ENCODE measurements at regions not wholly inside any gene's neighbourhood (a gene's known extent, or its start where the extent isn't known, plus 50 kb on each side); places are given as distances from the start of the nearest gene placed in this dataset.

DNA sequence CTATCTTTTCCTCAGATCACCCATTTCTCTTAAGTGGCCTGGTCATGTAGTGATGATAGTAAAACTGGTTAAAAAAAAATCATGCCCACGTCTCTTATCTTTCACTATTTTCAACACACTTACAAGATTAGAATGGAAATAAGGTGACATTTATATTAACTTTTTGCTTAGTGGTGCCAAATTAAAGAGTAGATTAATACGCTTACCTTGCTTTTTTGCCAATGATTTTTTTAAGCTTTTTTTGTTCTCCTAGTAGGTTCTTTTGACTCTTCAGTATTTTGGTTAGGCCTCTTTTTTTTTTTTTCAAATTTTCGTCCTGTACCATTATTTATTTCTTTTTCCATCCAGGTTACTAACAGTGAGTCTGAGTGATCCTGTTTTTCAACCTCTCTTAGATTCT is 147.9 kb downstream of the PTCSC3 start:
- DNase-seq (ENCODE audit: low spot score): no peak

- DNase-seq (ENCODE audit: low spot score): no peak
Observed at GRCh38 chr14:36028218-36028617, 148.3 kb downstream of the PTCSC3 start.

DNA sequence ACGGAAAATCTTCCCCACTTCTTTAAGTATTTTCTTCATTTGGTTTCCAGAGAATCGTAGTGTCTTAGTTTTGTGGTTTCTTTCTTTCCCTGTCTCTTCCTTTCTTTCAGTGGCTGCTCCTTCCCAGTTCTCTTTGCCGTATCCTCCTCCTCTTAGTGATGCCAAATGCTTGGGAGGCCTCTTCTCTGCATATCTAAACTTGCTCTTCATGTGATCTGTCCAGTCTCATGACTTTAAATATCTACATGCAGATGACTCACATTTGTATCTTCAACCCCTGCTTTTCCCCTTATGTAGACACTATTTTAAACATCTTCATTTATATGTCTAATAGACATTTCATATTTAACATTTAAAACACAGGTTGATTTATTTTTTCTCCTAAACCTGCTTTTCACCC is 149.2 kb downstream of the PTCSC3 start:
- no peak for DNase-seq (ENCODE audit: low spot score)

DNA sequence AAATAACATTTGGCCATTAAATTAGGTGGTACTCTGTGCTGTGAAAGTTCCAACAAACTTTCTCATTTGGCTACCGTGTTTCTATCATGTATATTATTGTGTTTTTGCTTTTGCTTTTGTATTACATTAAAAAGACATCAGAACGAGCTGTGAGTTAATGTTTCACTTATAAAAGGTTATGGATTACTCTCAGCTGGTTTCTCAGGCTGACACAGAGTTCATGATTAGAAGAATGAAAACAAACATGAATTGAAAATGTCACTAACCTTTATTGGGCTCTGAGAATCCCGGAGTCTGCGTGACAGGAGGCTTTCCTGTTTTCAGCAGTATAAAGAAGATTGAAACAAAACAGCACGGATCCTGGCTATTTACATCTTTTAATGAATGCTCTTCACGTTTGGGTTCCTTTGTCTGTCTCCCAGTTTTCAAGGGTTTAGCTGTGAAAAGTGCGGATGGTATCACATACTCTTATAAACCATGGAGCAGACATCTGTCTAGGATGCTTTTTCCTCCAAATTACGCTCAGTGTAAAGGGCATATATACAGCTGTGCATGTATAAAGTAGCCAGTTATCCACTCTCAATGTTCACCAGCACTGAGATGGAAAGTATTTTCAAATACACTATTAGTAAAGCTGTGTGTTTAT is 153.6 kb downstream of the PTCSC3 start:
- DNase-seq (ENCODE audit: low spot score): no peak

DNA sequence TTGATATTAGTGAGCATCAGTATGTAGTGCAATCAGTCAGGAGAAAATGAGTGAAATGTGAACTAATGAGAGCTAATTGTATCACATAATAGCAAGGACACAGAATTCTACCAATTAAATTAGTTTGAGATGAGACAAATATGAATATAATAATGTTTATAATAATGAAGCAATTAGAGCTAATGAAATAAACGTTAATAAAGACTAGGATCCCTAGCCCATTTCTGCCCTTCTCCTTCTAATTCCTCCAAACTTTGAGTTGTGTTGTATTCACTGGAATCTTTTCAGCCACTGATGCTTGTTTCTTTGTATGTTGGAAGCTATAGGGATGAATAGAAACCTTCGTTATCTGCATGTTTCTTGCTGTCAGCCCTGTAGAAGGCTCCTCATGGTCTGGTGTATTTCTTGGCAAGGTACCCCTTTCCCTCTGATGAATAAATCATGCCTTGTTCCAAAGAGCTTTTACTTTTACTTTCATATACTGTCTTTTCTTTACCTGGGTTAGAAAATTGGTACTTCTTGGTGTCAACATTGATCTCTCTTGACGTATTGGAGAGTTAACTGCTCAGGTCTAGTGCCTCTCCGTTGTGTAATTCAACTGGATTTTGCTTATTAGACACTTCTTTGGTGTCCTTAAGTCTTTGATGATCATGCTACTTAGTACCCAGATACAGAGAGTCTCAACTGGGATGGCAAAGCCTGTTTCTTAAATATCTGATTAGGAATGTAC is 154.8 kb downstream of the PTCSC3 start:
- no peak for DNase-seq (ENCODE audit: low spot score)

DNA sequence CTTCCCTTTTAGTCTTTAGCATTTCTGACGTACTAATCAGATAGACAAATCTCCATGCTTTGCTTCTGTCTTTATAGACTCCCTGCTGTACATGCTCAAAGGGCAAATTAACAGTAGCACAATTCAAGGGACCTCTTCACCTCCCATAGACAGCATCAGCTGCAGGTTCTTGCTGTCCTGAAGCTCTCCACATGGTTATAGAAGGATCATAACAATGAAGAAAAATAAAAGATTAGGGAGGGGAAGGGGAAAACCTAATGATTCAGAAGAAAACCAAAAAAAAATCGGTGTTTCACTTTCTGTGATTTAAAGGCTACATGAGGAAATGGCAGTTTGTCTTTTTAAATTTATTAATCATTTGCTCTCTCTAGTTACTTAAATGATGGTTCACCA is 155.5 kb downstream of the PTCSC3 start:
- no peak for DNase-seq (ENCODE audit: low spot score)

DNA sequence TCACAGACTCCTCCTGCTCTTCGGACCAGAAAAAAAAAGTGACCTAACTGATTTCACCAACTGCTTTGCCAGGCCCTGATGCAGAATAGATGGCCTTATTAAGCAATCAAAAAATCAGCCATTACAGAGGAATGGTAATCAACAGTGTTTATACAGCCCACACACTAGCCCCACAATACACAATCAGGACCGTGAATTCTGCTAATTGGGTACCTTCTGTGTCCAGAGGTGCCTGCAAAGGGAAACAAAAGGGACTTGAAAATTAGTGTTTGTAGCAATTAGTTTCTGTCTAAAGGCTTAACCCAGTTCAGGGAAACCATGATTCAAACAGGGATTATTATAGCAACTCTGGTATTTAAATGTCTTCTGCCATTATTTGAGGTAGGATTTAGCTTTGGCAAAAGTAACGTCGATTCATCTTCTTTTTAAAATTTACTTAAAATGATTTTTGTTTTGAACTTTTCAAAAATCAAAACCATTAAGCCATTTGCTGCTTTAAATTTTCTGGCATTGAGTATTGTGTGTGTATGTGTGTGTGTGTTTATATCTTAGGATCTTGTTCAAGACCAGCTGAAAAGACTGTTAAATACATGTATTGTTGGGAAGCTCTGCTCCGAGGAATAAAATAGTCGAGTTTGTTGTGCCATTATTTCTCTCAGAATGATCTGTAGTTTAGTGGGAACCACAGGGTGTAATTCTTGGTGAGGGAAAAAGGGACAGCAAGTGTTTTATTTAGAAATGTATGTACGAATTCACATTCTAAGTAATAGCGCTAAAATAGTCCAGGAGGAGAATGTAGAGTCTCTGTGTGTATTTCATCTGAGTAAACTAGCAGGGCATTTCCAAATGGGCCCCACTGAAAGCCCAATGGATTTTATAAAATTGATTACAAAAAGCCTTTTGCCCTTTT is 156.1 kb downstream of the PTCSC3 start:
- DNase-seq (ENCODE audit: low spot score): no peak

DNA sequence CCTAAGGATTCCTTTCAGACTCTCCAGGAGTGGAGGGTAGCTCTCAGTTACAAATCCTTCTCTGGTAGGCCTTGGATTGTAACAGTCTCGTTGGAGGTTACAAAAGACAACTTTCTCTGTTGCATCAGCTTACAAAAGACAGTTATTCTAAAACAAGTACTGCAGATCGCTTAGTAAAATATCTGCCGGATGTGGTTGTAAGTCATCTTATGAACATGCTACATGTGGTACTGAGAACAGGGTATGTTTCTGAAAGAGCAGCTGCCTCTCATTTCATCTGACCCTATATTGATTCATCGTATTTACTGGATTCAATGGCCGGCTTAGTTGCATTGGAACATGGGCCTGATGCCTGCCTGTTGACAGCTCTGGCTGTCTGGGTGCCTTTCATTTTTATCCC is 157.4 kb downstream of the PTCSC3 start:
- DNase-seq (ENCODE audit: low spot score): no peak

GRCh38 chr14:36014236-36014635 is 162.3 kb downstream of the PTCSC3 start:
- DNase-seq (ENCODE audit: low spot score): no peak

GRCh38 chr14:36013483-36013882 is 163.0 kb downstream of the PTCSC3 start:
- no peak for DNase-seq (ENCODE audit: low spot score)

- no peak for DNase-seq (ENCODE audit: low spot score)
Observed at GRCh38 chr14:36012621-36013020, 163.9 kb downstream of the PTCSC3 start.

- no peak for DNase-seq (ENCODE audit: low spot score)
Observed at GRCh38 chr14:36009643-36010042, 166.9 kb downstream of the PTCSC3 start.

DNA sequence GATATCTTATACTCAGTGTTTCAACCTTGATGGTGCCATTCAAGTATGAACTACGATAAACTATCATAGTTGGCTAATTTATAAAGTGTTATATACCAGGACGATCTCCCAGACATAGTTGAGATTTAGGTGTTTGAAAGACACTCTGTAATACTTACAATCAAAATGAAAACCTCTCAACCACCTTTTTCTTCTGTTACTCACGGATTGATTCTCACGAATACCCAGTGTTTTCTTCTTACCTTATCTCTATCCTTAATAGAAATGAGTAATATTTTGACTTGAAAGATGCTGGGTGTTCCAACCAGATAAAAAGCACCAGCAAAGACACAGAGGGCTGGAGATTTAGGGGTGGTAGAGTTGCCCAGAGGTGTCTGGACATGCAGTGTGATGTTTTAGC is 169.9 kb downstream of the PTCSC3 start:
- DNase-seq (ENCODE audit: low spot score): no peak

DNA sequence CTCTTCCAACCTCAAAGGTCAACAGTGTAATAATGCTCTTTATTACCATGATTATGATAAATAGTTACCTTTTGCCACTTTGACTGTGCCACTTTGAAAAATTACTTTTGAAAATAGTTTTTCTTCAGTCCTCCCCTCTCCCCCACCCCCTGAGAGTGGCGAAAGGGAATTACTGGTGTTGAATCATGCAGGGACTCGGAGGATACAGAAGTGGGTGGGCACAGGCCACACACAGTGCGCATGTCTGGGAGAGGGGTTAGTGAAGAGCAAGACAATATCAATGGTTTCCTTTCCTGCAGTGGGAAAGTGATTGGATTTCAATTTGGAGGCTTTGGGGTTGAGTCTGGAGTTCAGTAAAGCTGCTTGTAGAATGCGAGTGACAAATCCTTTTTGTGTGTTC is 170.9 kb downstream of the PTCSC3 start:
- DNase-seq (ENCODE audit: low spot score): no peak

GRCh38 chr14:36001936-36002335 is 174.6 kb downstream of the PTCSC3 start:
- no peak for DNase-seq (ENCODE audit: low spot score)

DNA sequence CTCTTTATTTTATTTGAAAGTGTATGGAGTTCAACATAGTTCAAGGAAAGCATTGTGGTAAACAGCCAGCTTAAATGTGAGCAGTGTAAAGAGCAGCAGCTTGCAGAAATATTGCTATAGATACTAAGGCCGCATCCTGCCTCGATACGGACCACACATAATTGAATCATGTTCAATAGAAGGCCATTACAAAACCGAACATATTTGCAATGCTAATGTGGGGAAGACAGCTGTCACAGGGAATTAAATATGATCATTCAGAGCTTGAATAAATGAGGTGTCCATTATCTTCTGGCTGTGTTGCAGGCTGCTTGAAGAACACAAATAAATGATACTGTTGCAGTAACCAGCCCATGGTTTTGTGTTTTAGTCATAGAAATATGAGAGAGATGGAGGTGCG is 173.2 kb downstream of the BRMS1L start:
- DNase-seq (ENCODE audit: low spot score): no peak

DNA sequence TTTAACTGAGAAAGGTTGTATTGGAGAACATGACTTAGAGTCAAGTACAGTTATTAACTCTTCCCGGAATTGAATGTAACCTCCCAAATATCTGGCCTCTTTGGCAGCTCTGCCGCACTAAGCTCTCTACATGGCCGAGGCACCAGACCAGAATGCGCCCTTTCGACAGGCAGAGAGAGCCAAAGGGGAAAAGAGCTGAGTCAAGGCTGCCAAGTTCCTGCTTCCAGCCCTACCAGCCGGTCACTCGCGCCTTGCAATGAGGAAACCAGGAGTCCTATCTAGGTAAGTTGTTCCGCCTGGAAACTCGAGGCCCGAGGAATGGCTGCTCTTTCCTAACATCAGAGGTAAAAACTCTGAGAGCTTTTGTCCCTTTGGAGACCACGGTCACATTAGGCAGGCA is 172.2 kb downstream of the BRMS1L start:
- DNase-seq (ENCODE audit: low spot score): no peak

DNA sequence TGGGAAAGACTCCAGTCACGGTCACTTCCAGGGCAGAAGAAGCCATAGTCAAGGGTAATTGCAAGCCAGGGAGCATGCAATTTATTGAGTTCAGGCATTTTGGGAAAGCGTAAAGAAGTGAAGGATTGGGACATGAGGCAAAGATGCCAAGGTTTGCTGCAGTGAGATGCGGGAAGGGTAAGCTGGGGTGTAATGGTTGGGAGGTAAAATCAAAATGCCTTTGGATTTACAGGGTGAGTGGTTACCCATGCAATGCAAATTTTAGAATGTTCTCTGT is 167.5 kb downstream of the BRMS1L start:
- DNase-seq (ENCODE audit: low spot score): no peak

- DNase-seq (ENCODE audit: low spot score): no peak
Observed at GRCh38 chr14:35992816-35993683, 166.9 kb downstream of the BRMS1L start.

GRCh38 chr14:35991356-35991755 is 165.2 kb downstream of the BRMS1L start:
- no peak for DNase-seq (ENCODE audit: low spot score)

- DNase-seq (ENCODE audit: low spot score): no peak
Observed at GRCh38 chr14:35989736-35990135, 163.6 kb downstream of the BRMS1L start.

DNA sequence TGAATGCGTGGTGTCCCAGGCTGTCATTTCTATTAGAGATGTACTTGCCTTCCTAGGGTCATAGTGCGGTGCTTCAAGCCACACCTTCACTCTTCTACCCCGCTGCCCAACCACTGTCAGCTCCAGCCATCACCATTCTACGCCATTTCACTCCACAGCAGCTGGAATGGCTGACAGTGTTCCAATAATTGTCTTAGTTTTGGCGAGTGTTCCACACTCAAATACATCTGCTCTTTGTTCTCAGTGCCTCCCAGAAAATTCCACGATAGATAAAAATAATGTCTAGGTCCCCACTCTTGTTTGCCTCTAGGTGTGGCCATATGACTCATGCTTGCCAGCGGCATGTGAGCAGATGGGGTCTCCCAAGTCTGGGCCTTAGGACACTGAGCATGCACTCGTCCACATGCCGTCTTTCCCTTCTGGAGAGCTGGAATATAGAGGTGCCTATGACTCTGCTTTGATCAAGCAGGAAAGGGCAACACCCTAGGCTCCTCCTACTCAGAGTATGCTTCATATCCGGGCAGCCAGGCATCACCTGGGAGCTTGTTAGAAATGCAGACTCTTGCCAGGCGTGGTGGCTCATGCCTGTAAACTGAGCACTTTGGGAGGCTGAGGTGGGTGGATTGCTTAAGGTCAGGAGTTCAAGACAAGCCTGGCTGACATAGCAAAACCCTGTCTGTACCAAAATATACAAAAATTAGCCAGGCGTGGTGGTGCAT is 163.0 kb downstream of the BRMS1L start:
- DNase-seq (ENCODE audit: low spot score): no peak

All from CD4-positive, alpha-beta T cell treated with Interleukin-15 for 4 hours (primary cell).